ENCODE measurements at regions not wholly inside any gene's neighbourhood (a gene's known extent, or its start where the extent isn't known, plus 50 kb on each side); places are given as distances from the start of the nearest gene placed in this dataset.

DNA sequence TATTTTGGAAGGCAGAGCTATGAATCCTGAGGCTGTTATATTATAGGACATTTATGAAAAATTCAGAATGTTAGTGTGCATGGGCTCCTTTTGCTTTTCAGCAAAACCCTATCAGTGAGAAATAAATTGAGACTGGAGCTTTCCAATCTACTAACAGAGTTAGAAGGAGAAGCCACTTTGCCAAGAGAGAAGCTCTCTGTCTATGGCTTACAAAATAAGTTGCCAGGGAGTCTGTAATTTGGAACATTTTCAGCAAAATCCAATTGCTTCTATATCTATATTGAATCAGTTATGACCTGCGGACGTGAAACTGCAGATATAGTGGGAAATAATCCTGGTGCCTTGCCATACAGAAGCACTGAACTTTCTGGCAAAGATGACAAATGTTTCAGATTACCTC is 279.3 kb downstream of the CDH19 start:
- TF ChIP-seq EP300 (IDR thresholded peaks at IDR 0.05; ENCODE audit: borderline replicate concordance), result no peak
- TF ChIP-seq, protein P1, sequence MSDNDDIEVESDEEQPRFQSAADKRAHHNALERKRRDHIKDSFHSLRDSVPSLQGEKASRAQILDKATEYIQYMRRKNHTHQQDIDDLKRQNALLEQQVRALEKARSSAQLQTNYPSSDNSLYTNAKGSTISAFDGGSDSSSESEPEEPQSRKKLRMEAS (IDR thresholded peaks at IDR 0.05), result no peak
- no peak for TF ChIP-seq RAD21 (IDR thresholded peaks at IDR 0.05; ENCODE audit: low read depth)
- TF ChIP-seq CEBPB (IDR thresholded peaks at IDR 0.05), result no peak
- TF ChIP-seq ZBTB7A (IDR thresholded peaks at IDR 0.05; ENCODE audit: low read depth), result no peak
- TF ChIP-seq, protein P2, sequence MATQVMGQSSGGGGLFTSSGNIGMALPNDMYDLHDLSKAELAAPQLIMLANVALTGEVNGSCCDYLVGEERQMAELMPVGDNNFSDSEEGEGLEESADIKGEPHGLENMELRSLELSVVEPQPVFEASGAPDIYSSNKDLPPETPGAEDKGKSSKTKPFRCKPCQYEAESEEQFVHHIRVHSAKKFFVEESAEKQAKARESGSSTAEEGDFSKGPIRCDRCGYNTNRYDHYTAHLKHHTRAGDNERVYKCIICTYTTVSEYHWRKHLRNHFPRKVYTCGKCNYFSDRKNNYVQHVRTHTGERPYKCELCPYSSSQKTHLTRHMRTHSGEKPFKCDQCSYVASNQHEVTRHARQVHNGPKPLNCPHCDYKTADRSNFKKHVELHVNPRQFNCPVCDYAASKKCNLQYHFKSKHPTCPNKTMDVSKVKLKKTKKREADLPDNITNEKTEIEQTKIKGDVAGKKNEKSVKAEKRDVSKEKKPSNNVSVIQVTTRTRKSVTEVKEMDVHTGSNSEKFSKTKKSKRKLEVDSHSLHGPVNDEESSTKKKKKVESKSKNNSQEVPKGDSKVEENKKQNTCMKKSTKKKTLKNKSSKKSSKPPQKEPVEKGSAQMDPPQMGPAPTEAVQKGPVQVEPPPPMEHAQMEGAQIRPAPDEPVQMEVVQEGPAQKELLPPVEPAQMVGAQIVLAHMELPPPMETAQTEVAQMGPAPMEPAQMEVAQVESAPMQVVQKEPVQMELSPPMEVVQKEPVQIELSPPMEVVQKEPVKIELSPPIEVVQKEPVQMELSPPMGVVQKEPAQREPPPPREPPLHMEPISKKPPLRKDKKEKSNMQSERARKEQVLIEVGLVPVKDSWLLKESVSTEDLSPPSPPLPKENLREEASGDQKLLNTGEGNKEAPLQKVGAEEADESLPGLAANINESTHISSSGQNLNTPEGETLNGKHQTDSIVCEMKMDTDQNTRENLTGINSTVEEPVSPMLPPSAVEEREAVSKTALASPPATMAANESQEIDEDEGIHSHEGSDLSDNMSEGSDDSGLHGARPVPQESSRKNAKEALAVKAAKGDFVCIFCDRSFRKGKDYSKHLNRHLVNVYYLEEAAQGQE (IDR thresholded peaks at IDR 0.05; ENCODE audit: low read depth), result no peak
- no peak for TF ChIP-seq TAF1 (IDR thresholded peaks at IDR 0.05; ENCODE audit: low read depth)
- no peak for TF ChIP-seq TCF12 (IDR thresholded peaks at IDR 0.05; ENCODE audit: low read depth)
